Gastrocnemius medialis (tissue), 4 donors: ENCODE measurements at regions not wholly inside any gene's neighbourhood (a gene's known extent, or its start where the extent isn't known, plus 50 kb on each side); places are given as distances from the start of the nearest gene placed in this dataset.

ENCODE experiments used
- POLR2A ChIP-seq, 2 donors: fragments of 450-650 bp; IDR thresholded peaks; one replicate each; pipeline ENCODE4 v1.6.1; 2017; ENCODE audit warnings: antibody characterized with exemption in 2 of 2, mild to moderate bottlenecking in 2 of 2, moderate library complexity in 2 of 2
- TF ChIP-seq, protein P1 (sequence below), 5 experiments: fragments of 450-650 bp in 3 of 5; fragments of 200-600 bp in 2 of 5; sonication (generic) in 2 of 5; IDR thresholded peaks in 4 of 5; conservative IDR thresholded peaks in 1 of 5; 1 replicate in 4 of 5; 2 replicates in 1 of 5; pipeline ENCODE4 v1.5.1; 2016 to 2019; ENCODE audit warnings: antibody characterized with exemption in 5 of 5, mild to moderate bottlenecking in 3 of 5, moderate library complexity in 3 of 5

DNA sequence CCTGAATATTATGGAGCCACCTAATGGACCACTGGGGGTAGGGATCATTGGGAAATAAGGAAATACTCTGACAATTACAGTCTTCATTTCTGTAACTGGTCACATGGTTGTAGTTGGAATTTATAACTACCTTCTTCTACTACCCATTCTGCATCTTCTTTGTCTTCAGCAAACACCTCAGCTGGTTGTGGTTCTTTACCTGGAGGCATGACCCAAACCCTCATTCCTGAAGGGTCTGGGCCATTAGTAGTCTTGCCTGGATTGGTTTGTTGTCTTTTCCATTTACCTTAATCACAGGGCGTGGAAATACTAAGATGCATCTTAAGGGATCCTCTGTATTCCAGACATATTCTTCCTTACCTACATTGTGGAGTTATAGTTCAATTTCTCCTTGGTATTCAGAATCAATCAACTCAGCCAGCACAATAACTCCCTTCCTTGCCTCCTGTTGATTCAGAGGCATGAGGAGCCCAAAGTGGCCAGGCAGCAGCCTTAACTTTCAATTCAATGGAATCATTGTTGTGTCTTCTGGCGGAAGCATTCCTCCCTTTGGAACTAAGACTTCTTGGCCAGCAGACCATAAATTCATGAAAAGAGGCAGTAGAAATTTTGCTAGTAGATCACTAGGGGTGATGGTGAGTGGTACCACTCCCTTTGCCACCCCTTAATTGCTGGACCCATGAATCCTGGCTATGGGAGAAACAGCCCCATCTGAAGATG is 75.7 kb upstream of the RAP2C start:
- TF ChIP-seq, protein P1, sequence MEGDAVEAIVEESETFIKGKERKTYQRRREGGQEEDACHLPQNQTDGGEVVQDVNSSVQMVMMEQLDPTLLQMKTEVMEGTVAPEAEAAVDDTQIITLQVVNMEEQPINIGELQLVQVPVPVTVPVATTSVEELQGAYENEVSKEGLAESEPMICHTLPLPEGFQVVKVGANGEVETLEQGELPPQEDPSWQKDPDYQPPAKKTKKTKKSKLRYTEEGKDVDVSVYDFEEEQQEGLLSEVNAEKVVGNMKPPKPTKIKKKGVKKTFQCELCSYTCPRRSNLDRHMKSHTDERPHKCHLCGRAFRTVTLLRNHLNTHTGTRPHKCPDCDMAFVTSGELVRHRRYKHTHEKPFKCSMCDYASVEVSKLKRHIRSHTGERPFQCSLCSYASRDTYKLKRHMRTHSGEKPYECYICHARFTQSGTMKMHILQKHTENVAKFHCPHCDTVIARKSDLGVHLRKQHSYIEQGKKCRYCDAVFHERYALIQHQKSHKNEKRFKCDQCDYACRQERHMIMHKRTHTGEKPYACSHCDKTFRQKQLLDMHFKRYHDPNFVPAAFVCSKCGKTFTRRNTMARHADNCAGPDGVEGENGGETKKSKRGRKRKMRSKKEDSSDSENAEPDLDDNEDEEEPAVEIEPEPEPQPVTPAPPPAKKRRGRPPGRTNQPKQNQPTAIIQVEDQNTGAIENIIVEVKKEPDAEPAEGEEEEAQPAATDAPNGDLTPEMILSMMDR (IDR thresholded peaks at IDR 0.05 in 4 of 5, conservative IDR thresholded peaks at IDR 0.05 in 1 of 5): no peak
- no peak for TF ChIP-seq POLR2A (IDR thresholded peaks at IDR 0.05)
